Heart left ventricle (tissue), 16 donors: ENCODE measurements at regions not wholly inside any gene's neighbourhood (a gene's known extent, or its start where the extent isn't known, plus 50 kb on each side); places are given as distances from the start of the nearest gene placed in this dataset.

Source experiments
- ATAC-seq, 4 donors: fragments of 200-7000 bp; cut with Tn5 transposase; one replicate each; pipeline ENCODE4 v1.9.1; 2020 to 2022; ENCODE audit warnings: moderate library complexity in 4 of 4, mild to moderate bottlenecking in 3 of 4, moderate number of reproducible peaks in 1 of 4
- DNase-seq, 5 donors: peaks; one replicate each; pipeline ENCODE4 v3.0.0-alpha.2; 2020
- H3K27ac ChIP-seq, 12 donors: fragments of 200-600 bp; sonication (generic) in 4 of 12; one replicate each; pipeline versions ENCODE4 v1.5.0 to v1.8.0; 2016 to 2022; ENCODE audit warnings: mild to moderate bottlenecking in 2 of 12
- H3K27me3 ChIP-seq, 9 donors: fragments of 200-600 bp; sonication (generic) in 2 of 9; one replicate each; pipeline versions ENCODE4 v1.5.1 to v1.8.0; 2016 to 2022; ENCODE audit warnings: mild to moderate bottlenecking in 3 of 9
- H3K36me3 ChIP-seq, 9 donors: fragments of 200-600 bp; sonication (generic) in 2 of 9; one replicate each; pipeline versions ENCODE4 v1.5.0 to v1.8.0; 2018 to 2022; ENCODE audit warnings: mild to moderate bottlenecking in 2 of 9
- H3K4me1 ChIP-seq, 12 donors: fragments of 200-600 bp; sonication (generic) in 4 of 12; one replicate each; pipeline versions ENCODE4 v1.5.0 to v1.8.0; 2016 to 2022; ENCODE audit warnings: mild to moderate bottlenecking in 3 of 12
- H3K4me3 ChIP-seq, 12 donors: fragments of 200-600 bp; sonication (generic) in 4 of 12; one replicate each; pipeline versions ENCODE4 v1.5.0 to v1.8.0; 2017 to 2022; ENCODE audit warnings: mild to moderate bottlenecking in 9 of 12, moderate library complexity in 4 of 12
- H3K9me3 ChIP-seq, 12 donors: fragments of 200-600 bp; sonication (generic) in 4 of 12; one replicate each; pipeline versions ENCODE4 v1.5.0 to v1.8.0; 2016 to 2022; ENCODE audit warnings: mild to moderate bottlenecking in 1 of 12
- POLR2A ChIP-seq, 2 donors: fragments of 450-650 bp; IDR thresholded peaks; one replicate each; pipeline ENCODE4 v1.6.1; 2017; ENCODE audit warnings: antibody characterized with exemption in 2 of 2, mild to moderate bottlenecking in 2 of 2, moderate library complexity in 2 of 2
- WGBS, 4 donors: extraction: QIAGEN DNeasy Blood & Tissue Kit in 2 of 4; methylation state at CpG; one replicate each; pipeline versions ENCODE4 v1.1.5 to v1.1.7; 2013 to 2018; 5-methylcytosine and 5-hydroxymethylcytosine counted together
- intact Hi-C, 10 donors: fragments of 100-400 bp; cut with DNase I; formaldehyde crosslinking; loops; one replicate each; pipeline versions ENCODE4 v1.11.1 to v1.14.2; 2022
- TF ChIP-seq, protein P1 (sequence below), 12 donors: fragments of 200-600 bp; sonication (generic) in 4 of 12; IDR thresholded peaks; one replicate each; pipeline versions ENCODE4 v1.5.0 to v1.8.0; 2018 to 2022; ENCODE audit warnings: antibody characterized with exemption in 12 of 12, mild to moderate bottlenecking in 5 of 12
- donor health status: ischemic (EF 13 %, LVEDD 7.1; RV severe dilation, severe dysfunction).
- donor health status: healthy with polysubstance abuse.
- donor health status: DM: no; HTN: yes; CAD: no.
- donor health status: DM: no; HTN: no; CAD: no.
- donor health status: ischemic (EF 25% LVEDD 6.9; RV normal size, moderate dysfunction).
- donor health status: ischemic (EF 25% LVEDD 5.7; RV mildly dilated, moderate dysfunction).
- donor health status: healthy.
- donor health status: DM: yes; HTN: yes; CAD: no.
- donor health status: ischemic (EF 35%, LVEDD 5.7; RV mildly dilated, moderate dysfunction).
- donor health status: nonischemic (EF 11% LVEDD 7.7; RV severe dilation, severe dysfunction).
- donor health status: DM: yes; HTN: yes; CAD: no.
- donor health status: PGD.
- donor health status: ischemic (EF 29% LVEDD 5.4; RV normal size, mild dysfunction).
- donor health status: nonischemic (EF 23%, LVEDD 6.1; RV moderate dilation, normal function).

DNA sequence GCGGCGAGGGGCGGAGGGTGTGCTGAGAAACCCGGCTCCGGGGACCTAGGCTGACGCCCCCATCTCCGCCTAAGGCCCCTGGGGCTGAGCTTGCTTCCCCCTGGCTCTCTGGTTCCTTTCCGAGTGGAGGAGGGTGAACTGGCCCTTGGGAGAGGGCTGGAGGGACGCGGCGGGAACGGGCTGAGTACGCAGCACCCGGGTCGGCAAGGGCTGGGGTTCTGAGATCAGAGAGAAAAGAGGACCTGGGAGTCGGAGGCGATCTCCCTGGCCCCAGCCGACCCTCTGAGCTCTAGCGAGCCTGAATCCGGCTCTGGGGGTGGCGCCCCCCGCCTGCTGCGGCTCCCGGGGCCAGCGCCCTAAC lies 270.8 kb downstream of the FOXD2 start:
- peaks cover 7 to 32% (median 22%) of the 10 kb centered on the region in 12 donors for H3K4me1 ChIP-seq
- no peaks in the 10 kb centered on the region for H3K36me3 ChIP-seq
- H3K9me3 ChIP-seq: no peaks in the 10 kb centered on the region
- TF ChIP-seq POLR2A (IDR thresholded peaks at IDR 0.05): no peak
- TF ChIP-seq, protein P1, sequence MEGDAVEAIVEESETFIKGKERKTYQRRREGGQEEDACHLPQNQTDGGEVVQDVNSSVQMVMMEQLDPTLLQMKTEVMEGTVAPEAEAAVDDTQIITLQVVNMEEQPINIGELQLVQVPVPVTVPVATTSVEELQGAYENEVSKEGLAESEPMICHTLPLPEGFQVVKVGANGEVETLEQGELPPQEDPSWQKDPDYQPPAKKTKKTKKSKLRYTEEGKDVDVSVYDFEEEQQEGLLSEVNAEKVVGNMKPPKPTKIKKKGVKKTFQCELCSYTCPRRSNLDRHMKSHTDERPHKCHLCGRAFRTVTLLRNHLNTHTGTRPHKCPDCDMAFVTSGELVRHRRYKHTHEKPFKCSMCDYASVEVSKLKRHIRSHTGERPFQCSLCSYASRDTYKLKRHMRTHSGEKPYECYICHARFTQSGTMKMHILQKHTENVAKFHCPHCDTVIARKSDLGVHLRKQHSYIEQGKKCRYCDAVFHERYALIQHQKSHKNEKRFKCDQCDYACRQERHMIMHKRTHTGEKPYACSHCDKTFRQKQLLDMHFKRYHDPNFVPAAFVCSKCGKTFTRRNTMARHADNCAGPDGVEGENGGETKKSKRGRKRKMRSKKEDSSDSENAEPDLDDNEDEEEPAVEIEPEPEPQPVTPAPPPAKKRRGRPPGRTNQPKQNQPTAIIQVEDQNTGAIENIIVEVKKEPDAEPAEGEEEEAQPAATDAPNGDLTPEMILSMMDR (IDR thresholded peaks at IDR 0.05): no peak
- WGBS, 4 donors: 2 to 9% (median 6%) methylated on average over 21 to 25 of the region's 25 CpGs
- intact Hi-C loops: loop anchor here in 3 of 10 donors (5.0 kb wide), 2 partner anchors 181 to 261 kb away; no protein-coding TSS in a partner anchor
- H3K27ac ChIP-seq: no peak overlapping the region
- H3K4me3 ChIP-seq: peak overlapping the region in 10 of 12 donors; percentile 27 to 56 (median 46)
- H3K27me3 ChIP-seq: peaks cover 13 to 90% (median 71%) of the 10 kb centered on the region in 9 donors
- no peak for ATAC-seq
- no peak for DNase-seq

- ATAC-seq (peak in 3 of 4 donors; percentile 8 to 48 (median 25)), DNase-seq (no peak)
- H3K36me3 ChIP-seq: no peaks in the 10 kb centered on the region
- H3K4me3 ChIP-seq: peak overlapping the region; percentile 27 to 56 (median 44)
- no peaks in the 10 kb centered on the region for H3K9me3 ChIP-seq
- intact Hi-C loops: loop anchor here in 3 of 10 donors (5.0 kb wide), 2 partner anchors 182 to 262 kb away; no protein-coding TSS in a partner anchor
- H3K27me3 ChIP-seq: peaks cover 13 to 95% (median 77%) of the 10 kb centered on the region in 9 donors
- peak overlapping the region in 1 of 12 donors; percentile 19 for H3K27ac ChIP-seq
- no peak for TF ChIP-seq POLR2A (IDR thresholded peaks at IDR 0.05)
- TF ChIP-seq, protein P1 (IDR thresholded peaks at IDR 0.05): peak in 8 of 12 donors; percentile 12 to 34 (median 26)
- WGBS, 4 donors: 1 to 3% (median 2%) methylated on average over 20 to 82 of the region's 82 CpGs
- peaks cover 7 to 32% (median 22%) of the 10 kb centered on the region in 12 donors for H3K4me1 ChIP-seq
Measured at GRCh38 chr1:47709019-47709871, 271.4 kb downstream of the FOXD2 start.

DNA sequence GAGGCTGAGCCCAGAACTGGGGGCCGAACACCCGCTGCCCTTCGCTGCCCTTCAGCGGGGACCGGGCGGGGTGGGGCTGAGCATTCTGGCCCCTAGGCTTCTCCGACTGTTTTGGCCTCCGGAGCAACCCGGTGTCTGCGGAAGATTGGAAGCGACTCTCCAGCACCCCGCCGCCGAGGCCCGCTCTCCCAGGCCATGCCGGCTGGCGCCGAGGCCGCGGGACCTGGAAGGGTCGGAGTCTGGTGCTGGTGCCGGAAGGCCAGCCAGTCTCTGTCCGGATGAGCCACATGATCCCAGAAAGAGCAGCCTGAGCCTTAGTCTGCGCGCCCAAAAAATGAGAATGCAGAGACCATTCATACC lies 272.0 kb downstream of the FOXD2 start:
- Histone ChIP-seq H3K4me3 (peak overlapping the region; percentile 27 to 56 (median 44)), H3K27me3 (peaks cover 17 to 98% (median 78%) of the 10 kb centered on the region in 9 donors), H3K27ac (peak overlapping the region in 1 of 12 donors; percentile 19), H3K9me3 (no peaks in the 10 kb centered on the region), H3K36me3 (no peaks in the 10 kb centered on the region), H3K4me1 (peaks cover 7 to 32% (median 22%) of the 10 kb centered on the region in 12 donors)
- ATAC-seq (peak in 3 of 4 donors; percentile 32 to 62 (median 51)), DNase-seq (peak in 1 of 5 donors; percentile 35)
- intact Hi-C loops: loop anchor here (1.0 to 10.0 kb wide), 18 partner anchors 183 to 533 kb away; partner anchors contain the start of gene PDZK1IP1 (in 2 of the 10)
- TF ChIP-seq, protein P1 (IDR thresholded peaks at IDR 0.05): no peak
- TF ChIP-seq POLR2A (IDR thresholded peaks at IDR 0.05): no peak
- 0 to 1% (median 1%) methylated on average over 1 to 25 of the region's 25 CpGs for WGBS, 4 donors
